Endothelial cell (in vitro differentiated cells): ENCODE measurements at regions not wholly inside any gene's neighbourhood (a gene's known extent, or its start where the extent isn't known, plus 50 kb on each side); places are given as distances from the start of the nearest gene placed in this dataset.

ENCODE experiments used
- DNase-seq: peaks from one replicate; pipeline ENCODE4 v3.0.0; 2021; ENCODE audit warnings: low spot score
- H3K27ac Mint-ChIP-seq: one replicate; pipeline ENCODE4 v1.8.0; 2021; ENCODE audit warnings: mixed read lengths, inconsistent platforms; ENCODE audit not compliant: unreplicated experiment
- H3K27me3 Mint-ChIP-seq: one replicate; pipeline ENCODE4 v1.8.0; 2021; ENCODE audit warnings: mild to moderate bottlenecking, moderate library complexity, mixed read lengths, inconsistent platforms; ENCODE audit not compliant: unreplicated experiment
- H3K36me3 Mint-ChIP-seq: one replicate; pipeline ENCODE4 v1.8.0; 2021; ENCODE audit warnings: mild to moderate bottlenecking, low read depth, mixed read lengths, inconsistent platforms; ENCODE audit not compliant: unreplicated experiment
- H3K4me1 Mint-ChIP-seq: one replicate; pipeline ENCODE4 v1.8.0; 2021; ENCODE audit warnings: mild to moderate bottlenecking, mixed read lengths, inconsistent platforms; ENCODE audit not compliant: unreplicated experiment
- H3K4me3 Mint-ChIP-seq: one replicate; pipeline ENCODE4 v1.8.0; 2021; ENCODE audit warnings: mild to moderate bottlenecking, mixed read lengths, inconsistent platforms; ENCODE audit not compliant: unreplicated experiment
- H3K9me3 Mint-ChIP-seq: one replicate; pipeline ENCODE4 v1.8.0; 2021; ENCODE audit warnings: mixed read lengths, inconsistent platforms; ENCODE audit not compliant: unreplicated experiment
- CTCF ChIP-seq: fragments of 200-600 bp; sonication (generic); IDR thresholded peaks from one replicate; pipeline ENCODE4 v1.5.0; 2021; ENCODE audit warnings: antibody characterized with exemption; ENCODE audit not compliant: unreplicated experiment

- Mint-ChIP-seq H3K9me3 (no peaks in the 10 kb centered on the region), H3K36me3 (peaks cover 1% of the 10 kb centered on the region), H3K27me3 (peaks cover 3% of the 10 kb centered on the region), H3K4me3 (no peak overlapping the region), H3K4me1 (peaks cover 24% of the 10 kb centered on the region), H3K27ac (no peak overlapping the region)
- no peak for DNase-seq
- TF ChIP-seq CTCF: no peak
These were observed 102.4 kb downstream of the RPL27A start for GRCh38 chr11:8784954-8785353.

GRCh38 chr11:8785457-8785856 is 102.9 kb downstream of the RPL27A start:
- no peak overlapping the region for H3K4me3 Mint-ChIP-seq
- DNase-seq: no peak
- H3K27me3 Mint-ChIP-seq: peaks cover 6% of the 10 kb centered on the region
- no peak overlapping the region for H3K27ac Mint-ChIP-seq
- peaks cover 27% of the 10 kb centered on the region for H3K4me1 Mint-ChIP-seq
- H3K9me3 Mint-ChIP-seq: no peaks in the 10 kb centered on the region
- peaks cover 2% of the 10 kb centered on the region for H3K36me3 Mint-ChIP-seq
- TF ChIP-seq CTCF: no peak

GRCh38 chr11:8785998-8786397 is 103.4 kb downstream of the RPL27A start:
- no peak for DNase-seq
- Mint-ChIP-seq H3K36me3 (peaks cover 2% of the 10 kb centered on the region), H3K9me3 (no peaks in the 10 kb centered on the region), H3K27me3 (peaks cover 6% of the 10 kb centered on the region), H3K4me1 (peaks cover 27% of the 10 kb centered on the region), H3K4me3 (no peak overlapping the region), H3K27ac (no peak overlapping the region)
- TF ChIP-seq CTCF: no peak

- Mint-ChIP-seq H3K9me3 (no peaks in the 10 kb centered on the region), H3K4me1 (peaks cover 27% of the 10 kb centered on the region), H3K27ac (no peak overlapping the region), H3K4me3 (no peak overlapping the region), H3K27me3 (peaks cover 6% of the 10 kb centered on the region), H3K36me3 (peaks cover 2% of the 10 kb centered on the region)
- DNase-seq: no peak
- no peak for TF ChIP-seq CTCF
These were observed 104.3 kb downstream of the RPL27A start for GRCh38 chr11:8786933-8787332.

GRCh38 chr11:8787372-8787771 is 104.8 kb downstream of the RPL27A start:
- H3K27ac Mint-ChIP-seq: no peak overlapping the region
- DNase-seq: no peak
- peaks cover 27% of the 10 kb centered on the region for H3K4me1 Mint-ChIP-seq
- H3K4me3 Mint-ChIP-seq: no peak overlapping the region
- H3K27me3 Mint-ChIP-seq: peaks cover 6% of the 10 kb centered on the region
- H3K9me3 Mint-ChIP-seq: no peaks in the 10 kb centered on the region
- H3K36me3 Mint-ChIP-seq: peaks cover 2% of the 10 kb centered on the region
- TF ChIP-seq CTCF: no peak
